Activated CD4-positive, alpha-beta T cell treated with anti-CD3 and anti-CD28 coated beads for 4 hours (primary cell): ENCODE measurements at regions not wholly inside any gene's neighbourhood (a gene's known extent, or its start where the extent isn't known, plus 50 kb on each side); places are given as distances from the start of the nearest gene placed in this dataset.
"Not testable (repeated sequence)": the region's sequence is repeated elsewhere in the genome, so short reads cannot be mapped to it uniquely, and the experiment has no call there.

Source experiments
- DNase-seq, 2 donors: peaks; one replicate each; pipeline ENCODE4 v3.0.0-alpha.2; 2020

DNA sequence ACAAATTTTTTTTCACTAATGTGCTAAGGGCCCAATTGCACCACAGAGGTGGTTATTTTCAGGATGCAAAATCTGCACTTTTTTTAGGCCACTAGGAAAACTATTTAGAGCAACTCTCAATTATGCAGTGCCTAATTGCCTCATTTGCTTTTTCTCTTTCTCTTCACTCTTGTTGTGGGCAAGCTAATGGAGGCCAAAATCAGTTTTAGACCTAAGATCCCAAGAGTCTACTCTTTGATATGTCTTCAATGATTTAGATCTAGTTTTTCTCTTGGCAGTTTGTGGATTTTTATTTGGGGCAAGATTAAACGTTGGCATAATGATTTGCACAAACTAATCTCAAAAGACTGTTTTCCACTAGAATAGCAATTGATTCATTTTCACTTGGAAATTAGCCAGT lies 1996.9 kb downstream of the LRRC4C start:
- no peak for DNase-seq

DNA sequence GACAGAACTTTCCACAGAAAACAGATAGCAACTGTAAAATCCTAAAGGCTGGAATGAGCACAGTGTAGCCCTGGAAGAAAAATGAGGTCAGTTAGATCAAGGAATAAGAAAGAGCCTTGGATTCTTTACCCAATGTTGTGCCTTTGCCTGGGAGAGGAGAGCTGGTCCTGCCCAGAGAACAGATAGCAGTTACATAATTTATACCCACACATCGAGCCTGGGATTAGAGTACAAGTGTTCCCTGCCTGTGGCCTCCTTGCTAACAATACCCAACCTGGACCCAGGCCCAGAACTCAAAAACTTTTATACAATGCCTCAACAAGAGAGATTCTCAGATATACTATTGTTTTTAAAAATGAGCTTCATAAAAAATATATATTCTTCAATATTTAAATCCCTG lies 1998.4 kb downstream of the LRRC4C start:
- no peak for DNase-seq

DNA sequence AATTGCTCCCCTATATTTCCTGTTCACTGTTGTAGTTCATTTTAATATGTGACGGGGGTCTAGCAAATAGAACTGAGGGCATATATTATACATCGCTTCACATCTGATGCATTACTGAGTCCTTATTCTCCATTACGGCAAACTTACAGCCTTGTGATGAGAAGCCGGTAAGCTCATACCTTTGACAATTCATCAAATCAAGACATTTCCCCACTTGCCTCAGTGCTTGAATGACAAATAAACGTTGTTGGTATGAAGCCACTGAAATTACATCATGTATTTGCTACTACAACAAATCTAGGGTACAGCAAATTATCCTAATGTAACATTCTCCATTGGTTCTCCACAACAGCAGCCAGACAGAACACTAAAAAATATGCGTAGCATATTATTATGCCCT lies 1999.8 kb downstream of the LRRC4C start:
- DNase-seq = no peak

DNA sequence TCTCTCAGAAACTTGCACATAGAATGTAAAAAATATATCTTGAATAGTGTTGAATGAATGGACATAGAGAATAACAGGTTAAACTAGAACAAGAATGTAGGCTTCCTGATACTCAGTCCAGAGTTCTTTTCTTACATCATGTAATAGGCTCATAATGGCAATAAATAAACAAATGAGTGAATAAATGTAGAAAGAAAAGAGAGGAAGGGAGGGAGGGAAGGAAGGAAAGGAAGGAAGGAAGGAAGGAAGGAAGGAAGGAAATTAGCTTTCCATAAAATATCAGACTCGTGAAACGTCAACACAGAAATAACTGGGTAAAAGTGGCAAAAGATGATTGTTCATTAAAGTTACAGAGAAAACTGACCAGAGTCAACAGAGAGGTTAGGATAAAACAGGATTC lies 2001.0 kb downstream of the LRRC4C start:
- no peak for DNase-seq

DNA sequence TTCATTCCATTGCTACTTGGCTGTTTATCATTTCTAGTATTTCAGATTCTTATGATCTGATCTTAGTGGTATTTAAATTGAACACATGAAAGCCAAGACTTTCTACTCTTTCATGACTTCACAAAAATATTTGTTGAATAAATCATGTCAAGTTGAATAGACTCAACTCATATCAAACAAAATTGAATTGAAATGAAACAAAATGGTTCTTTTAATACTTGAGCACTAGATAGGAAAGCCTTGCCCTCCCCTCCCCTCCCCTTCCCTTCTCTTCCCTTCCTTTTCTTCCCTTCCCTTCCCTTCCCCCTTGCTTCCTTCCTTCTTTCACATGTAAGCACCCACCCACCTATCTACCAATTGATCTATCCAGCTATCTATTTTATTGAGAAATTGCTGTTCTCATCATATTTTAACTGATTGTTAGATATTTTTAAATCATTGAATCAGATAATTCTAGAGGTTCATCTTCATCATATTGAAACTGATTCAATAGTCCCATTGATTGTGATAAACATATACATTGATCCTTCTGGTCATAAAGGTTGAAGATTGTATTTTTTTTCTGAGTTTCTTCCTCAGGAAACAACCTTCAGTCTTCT lies 2015.9 kb downstream of the LRRC4C start:
- DNase-seq = no peak

DNA sequence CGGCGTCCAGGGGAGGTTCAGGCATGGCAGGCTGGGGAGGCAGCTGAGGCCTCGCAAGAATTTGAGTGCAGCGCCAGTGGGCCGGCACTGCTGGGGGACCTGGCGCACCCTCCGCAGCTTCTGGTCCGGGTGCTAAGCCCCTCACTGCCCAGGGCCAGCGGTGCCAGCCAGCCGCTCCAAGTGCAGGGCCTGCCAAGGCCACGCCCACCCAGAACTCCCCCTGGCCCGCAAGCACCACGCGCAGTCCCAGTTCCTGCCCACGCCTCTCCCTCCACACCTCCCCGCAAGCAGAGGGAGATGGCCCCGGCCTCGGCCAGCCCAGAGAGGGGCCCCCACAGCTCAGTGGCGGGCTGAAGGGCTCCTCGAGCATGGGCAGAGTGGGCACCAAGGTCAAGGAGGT lies 2017.3 kb downstream of the LRRC4C start:
- DNase-seq = no peak

DNA sequence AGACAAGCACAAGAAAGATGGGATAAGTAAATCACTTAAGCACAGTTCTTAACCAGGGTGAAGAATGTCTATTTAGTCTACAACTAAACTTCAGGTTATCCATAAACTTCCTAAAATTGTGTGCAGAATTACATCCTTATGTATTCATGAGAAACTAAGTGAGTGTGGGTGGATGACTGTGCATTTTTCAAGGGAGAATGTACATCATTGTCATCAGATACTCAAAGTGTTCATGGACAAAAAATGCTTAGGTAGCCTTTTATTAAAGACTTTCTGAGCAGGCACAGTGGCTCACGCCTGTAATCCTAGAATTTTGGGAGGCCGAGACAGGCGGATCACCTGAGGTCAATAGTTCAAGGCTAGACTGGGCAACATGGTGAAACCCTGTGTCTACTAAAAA lies 2023.8 kb downstream of the LRRC4C start:
- DNase-seq = no peak

DNA sequence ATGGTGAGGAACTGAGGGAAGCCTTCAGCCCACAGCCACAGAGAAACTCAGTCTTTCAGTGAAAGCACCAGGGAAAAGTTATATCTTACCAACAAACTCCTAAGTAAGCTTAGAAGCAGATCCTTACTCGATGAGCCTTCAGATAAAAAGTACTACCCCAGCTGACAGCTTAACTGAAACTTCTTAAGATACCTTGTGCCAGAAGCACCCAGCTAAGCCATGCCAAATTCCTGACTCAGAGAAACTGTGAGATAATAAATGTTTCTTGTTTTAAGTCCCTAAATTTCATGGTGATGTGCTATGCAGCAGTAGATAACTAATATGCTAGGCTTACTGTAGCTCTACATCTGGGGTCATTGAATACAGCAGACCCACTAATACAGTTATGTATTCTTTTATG lies 2025.0 kb downstream of the LRRC4C start:
- no peak for DNase-seq

DNA sequence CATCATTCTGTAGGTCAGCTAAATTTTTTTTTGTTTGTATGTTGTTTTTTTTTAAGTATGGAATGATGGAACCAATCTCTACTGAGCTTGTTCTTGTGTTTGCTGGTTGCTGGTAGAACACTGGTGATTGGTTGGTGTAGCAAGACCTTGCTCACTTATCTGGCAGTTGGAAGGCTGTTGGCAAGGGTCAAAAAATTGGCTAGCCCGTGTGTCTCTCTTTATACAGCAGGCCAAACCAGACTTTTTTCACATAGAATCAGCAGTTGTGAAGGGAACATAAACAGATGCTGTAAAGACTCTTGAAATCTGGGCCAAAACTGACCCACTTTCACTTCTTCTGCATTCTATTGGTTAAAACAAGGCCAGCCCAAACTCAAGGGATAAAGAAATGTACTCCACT lies 2026.5 kb downstream of the LRRC4C start:
- no peak for DNase-seq

DNA sequence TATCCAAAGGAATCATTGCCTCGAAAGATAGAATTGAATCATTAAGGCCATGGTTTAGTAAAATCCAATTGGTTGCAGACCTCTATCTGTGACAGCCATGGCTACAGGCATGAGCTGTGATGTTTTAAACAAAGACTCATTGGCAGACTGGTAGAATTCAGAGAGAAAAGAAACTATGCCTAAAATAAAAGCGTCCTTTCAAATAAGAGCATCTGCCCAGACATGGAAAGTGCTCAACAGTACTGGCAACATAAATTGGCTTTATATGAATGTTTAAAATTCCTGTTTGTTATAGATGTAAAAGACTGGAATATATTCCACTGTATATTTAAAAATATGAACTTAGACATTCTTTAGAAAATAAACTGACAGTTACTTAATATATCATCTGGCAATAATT lies 2034.2 kb downstream of the LRRC4C start:
- no peak for DNase-seq

DNA sequence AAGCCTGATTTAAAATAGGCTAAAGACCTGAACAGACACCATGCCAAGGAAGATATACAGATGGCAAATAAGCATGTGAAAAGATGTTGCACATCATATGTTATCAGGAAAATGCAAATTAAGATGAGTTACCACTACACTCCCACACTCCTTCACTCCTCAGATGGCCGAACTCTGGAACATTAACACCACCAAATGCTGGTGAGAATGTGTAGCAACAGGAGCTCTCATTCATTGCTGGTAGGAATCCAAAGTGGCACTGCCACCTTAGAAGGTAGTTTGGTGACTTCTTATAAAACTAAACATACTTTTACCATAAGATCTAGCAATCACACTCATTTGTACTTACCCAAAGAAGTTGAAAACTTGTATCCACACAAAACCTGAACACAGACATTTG lies 2047.3 kb downstream of the LRRC4C start:
- no peak for DNase-seq

DNA sequence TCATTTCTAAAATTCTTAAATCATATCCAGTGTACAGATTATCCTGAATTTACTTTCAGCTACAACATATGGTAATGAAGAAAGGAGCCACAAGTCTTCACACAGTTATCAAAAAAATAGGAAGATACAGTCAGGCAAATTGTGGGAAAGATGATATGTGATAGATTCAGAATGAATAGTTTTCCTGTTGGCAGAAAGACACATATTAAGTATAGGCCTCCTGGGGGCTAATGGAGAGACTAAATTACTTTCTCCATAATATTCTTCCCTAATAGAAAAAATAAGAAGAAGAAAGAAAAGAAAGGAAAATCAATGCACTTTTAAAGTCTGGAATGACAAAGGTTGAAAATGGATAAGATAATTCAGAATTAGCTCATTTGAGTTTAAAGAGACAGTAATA lies 2073.5 kb downstream of the LRRC4C start:
- no peak for DNase-seq

DNA sequence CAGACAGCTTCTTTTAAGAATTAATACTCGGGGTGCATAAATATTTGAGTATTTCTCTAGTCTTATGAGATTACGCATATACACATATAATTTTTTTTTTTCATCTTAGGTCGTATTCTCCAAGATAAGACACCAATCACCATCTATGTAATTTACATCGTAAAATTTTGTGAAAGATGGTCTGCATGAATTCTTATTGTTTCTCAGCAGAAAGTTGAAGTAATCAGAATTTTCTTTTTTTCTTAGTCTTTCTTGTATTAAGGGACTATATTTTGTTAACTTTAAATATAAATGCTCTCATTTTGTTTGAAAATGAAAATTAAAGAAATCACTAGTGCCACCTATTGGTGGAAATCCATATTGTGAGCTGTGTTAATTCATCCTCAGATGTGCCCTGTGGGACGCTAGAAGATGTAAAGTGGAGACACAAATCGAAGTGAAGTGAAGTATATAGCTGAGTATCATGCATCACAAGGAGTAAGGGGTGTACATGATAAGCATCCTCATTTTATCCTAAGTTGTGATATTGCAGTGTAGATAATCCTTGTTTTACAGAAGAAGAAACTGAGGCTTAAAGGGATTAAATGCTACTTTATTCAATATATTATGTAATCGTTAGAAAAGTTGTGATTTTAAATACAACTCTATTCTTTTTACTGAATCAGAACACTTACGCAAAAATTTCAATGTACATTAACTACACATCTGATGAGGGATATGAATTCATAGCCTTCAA lies 2084.3 kb downstream of the LRRC4C start:
- no peak for DNase-seq

DNA sequence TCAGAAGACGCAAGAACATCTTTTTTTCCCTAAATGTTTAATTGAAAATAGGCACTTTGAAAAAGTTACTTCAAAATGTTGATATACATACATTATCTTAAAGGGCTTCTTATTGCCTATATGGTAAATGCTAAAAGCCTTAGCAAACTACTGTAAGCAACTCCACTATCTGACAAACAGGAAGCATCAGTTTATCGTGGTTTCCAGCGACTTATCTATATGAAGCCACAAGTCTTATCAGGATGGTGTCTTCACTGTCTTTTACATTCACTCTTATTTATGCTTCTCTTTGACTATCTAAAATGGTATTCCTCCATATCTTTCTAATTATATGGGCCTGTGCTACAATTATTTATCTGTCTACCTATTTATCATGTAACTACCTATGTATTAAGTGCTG lies 2091.9 kb downstream of the LRRC4C start:
- DNase-seq = no peak

DNA sequence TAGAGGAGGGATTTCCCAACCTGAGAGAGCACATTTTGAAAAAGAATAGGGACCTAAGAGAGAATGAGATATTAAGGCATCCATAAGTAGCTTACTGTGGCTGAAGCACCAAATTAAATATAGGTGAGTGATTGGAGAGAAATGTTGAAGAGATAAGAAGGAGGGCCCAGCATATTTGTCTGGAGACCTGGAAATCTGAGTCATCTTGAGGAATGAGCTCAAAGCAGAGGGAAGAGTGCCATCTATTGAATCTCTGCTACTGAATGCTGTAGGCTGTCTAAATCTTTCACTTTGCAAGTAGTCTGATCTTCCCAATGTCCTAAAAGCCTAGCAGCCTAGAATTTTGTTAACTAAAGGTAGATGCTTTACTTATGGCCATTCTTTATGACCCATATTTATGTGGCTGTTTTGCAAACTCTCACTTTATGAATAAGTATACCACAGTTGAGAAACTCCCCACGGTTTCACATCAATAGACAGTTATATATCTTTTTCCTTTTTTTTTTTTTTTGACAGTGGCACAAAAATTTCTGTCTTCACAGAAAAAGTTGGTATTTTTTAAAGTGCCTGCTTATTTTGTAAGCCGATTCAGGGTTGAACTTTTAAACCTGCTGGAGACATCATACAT lies 2093.5 kb downstream of the LRRC4C start:
- DNase-seq = no peak

DNA sequence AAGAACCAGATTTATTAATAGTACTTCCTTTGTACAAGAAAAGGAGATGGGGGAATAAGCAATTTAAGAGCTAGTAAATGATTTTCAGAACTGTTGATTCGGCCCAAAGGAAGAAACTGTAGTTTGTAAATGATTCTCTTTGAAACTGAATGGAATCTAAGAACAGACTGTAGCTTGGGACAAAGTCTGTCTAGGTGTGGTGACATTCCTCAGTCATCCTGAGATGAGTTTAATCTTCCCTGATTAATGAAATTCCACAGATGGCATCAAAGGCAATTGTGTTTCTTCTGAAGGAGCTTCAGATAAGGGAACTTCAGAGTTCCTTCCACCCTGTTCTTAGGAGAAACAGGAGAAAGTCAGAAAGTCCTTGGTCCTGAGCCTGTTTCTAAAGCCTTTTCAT lies 2095.9 kb downstream of the LRRC4C start:
- no peak for DNase-seq

DNA sequence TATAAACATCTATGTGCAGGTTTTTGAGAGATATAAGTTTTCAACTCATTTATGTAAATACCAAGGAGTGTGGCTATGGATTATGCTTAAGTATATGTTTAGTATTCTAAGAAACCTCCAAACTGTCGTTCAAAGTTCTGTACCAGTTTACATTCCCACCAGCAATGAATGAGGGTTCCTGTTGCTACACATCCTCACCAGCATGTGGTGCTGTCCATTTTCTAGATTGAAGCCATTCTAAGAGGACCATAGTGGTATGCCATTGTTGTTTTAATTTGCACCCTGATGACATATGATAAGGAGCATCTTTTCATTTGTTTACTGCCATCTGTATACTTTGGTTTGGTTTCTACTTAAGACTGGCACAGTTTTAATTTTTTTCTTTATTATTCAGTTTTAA lies 2097.9 kb downstream of the LRRC4C start:
- no peak for DNase-seq

DNA sequence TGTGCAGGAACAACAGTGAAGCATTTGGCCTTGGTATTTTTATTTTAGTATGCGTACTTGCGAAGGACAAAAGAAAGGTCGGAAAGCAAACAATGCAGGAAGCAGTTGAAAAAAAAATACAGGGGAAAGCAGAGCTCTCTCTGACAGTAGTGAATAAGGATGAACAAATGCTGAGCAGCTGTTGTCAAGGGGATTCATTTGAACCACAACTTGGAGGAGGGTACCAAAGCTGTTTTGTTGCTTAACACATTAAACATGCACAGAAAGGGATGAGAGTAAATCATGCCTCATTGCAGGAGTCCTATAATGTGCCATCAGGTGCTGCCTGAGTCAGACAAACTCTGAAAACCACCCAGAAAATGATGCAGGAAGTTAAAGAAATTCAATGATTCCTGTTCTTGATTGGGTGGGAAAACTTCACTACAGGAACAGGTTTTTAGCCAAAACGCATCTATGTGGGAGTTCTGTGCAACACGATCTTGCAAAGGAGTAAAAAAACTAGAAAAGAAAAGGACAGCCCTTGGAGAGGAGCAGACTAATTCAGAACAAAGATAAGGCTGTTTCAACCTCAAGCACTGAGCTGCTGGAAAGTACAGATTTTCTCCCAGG lies 2113.5 kb downstream of the LRRC4C start:
- DNase-seq = no peak

DNA sequence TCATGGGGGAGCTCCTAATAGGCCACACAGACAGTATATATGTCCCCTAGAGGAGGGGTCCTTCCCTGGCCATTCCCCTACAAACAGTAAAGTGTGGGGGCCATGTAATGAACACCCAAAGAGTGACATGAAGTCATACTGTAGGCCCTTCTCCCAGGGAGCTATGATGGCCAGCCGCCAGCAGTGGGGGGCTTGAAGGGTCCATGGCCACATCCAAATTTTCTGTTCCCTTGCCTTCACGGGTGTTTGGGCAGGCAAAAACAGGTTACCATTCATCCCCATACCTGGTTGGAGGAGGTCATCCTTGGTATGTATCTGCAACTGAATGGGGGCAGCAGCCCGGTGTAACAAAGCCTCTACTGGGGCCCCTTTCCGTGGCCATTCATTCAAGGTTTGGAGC lies 2118.0 kb downstream of the LRRC4C start:
- DNase-seq = no peak

DNA sequence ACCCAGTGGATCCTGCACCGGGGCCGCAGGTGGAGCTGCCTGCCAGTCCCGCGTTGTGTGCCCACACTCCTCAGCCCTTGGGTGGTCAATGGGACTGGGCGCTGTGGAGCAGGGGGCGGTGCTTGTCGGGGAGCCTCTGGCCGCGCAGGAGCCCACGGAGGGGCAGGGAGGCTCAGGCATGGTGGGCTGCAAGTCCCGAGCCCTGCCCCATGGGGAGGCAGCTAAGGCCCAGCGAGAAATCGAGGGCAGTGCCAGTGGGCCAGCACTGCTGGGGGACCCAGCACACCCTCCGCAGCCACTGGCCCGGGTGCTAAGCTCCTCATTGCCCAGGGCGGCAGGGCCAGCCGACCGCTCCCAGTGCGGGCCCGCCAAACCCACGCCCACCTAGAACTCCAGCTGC lies 2126.4 kb downstream of the LRRC4C start:
- DNase-seq = not testable (repeated sequence)

DNA sequence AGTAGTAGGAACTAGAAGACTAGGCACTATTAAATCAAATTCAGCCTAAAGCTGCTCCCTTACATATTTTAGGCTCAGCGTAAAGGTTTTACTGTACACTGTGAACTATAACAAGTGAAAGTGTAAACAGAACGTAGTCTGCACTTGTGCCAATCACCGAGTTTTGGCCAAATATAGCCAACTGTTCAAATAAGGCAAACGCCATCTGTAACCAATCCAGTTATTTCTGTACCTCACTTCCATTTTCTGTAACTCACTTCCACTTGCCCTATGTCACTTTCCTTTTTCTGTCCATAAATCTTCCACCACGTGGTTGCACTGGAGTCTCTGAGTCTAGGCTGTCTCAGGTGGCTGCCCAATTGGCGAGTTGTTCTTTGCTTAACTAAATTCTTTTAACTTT lies 2132.2 kb downstream of the LRRC4C start:
- DNase-seq = no peak

DNA sequence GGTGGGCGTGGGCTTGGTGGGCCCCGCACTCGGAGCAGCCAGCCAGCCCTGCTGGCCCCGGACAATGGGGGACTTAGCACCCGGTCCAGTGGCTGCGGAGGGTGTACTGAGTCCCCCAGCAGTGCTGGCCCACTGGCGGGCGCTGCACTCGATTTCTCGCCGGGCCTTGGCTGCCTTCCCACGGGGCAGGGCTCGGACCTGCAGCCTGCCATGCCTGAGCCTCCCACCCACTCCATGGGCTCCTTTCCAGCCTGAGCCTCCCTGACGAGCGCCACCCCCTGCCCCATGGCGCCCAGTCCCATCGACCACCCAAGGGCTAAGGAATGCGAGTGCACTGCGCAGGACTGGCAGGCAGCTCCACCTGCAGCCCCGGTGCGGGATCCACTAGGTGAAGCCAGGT lies 2147.6 kb downstream of the LRRC4C start:
- DNase-seq = not testable (repeated sequence)

DNA sequence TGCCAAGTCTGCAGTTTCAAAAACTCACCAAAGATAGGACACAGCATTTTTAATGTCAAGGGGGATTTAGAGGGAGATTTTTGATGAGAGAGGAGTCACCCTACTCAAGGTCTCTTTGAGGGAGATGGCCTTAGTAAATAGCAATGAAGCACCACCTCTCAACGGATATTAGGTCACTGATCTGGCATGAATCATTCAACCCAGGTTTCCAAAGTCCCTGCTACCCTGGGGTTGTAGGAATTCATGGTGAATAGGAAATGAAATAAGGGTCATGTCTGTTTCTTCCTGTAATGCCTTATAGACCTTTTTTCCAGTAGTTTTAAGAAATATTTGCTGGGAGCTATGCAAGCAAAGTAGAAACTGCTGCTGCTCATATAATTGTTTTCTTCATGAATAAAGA lies 2154.9 kb downstream of the LRRC4C start:
- DNase-seq = no peak

DNA sequence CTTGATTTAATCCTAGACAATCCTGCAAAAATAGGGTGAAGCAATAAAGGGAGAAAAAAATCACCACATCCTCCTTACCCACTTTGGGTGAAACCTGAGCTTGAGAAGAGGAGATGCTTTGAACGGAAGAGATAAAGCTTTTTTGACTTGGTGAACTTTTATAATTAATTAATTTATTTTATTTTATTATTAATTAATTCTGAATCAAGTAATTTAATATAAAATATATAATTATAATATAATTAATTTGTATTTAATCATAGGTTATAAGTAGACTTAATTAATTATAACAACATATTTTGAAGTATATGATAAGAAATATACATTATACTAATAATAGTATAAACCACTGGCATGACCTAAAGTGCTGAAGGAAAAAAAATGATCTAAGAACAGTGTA lies 2164.8 kb downstream of the LRRC4C start:
- DNase-seq = no peak
